ENCODE measurements at regions not wholly inside any gene's neighbourhood (a gene's known extent, or its start where the extent isn't known, plus 50 kb on each side); places are given as distances from the start of the nearest gene placed in this dataset.

DNA sequence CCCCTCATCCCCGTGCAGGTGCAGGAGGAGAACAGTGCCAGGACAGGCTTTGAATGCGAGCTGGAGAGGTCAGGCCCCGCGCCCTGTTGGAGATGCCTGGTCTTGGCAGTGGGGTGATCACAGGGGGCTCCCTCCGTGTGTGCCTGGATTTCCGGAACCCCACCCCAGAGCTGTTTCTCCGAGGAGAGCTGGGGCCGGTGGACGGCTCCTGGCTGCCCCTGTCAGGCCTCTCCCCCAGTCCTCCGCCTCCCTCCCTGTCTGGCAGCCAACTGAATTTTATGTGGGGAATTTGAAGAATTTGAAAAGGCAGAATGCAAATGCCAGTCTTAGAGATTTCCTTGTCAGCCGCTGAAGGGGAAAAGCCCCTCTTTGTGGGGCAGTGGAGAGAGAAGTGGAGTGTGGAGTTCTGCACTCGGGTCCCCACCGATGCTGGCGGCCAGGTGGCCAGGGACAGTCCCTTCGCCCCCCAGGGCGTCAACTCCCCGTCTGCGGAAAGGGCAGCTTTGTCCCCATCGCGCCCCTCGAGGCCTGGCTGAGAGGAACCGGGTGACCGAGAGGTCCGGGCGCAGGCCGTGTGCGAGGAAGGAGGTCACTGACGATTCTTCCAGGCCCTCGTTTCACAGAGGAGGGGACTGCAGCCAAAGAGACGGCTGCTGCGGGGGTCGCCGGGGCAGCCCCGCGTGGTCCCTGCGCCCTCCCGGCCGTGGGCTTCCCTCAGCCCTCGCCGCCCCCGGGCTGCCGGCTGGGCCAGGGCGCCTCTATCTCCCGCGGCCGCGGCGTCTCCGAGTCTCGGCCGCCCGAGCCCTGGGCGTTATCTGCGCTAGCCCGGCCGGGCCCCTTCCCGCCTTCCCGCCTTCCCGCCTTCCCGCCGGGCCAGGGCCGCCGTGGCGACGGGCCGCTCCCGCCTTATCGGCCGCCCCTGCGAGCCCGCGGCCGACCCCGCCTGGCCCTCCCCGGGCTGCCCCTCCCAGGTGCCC is 56.0 kb upstream of the LCTL start (continued):
- TF ChIP-seq RBM25 (IDR thresholded peaks at IDR 0.05; ENCODE audit: low read depth, low read length, severe bottlenecking) (no peak), ZBTB7A (IDR thresholded peaks at IDR 0.05; ENCODE audit: borderline replicate concordance, control insufficient read depth, low read depth, low read length) (peak; percentile 96; the same call in 1 of the 2 replicates), ZNF197 (CRISPR knock-in tag; IDR thresholded peaks at IDR 0.05; ENCODE audit: low read depth) (0 out of 2 replicates have a peak, but pooled peaks have one; percentile 2), ZNF184 (CRISPR knock-in tag; IDR thresholded peaks at IDR 0.05) (no peak), YY1 (IDR thresholded peaks at IDR 0.05; ENCODE audit: borderline replicate concordance in 1 of 3, control insufficient read depth in 1 of 3, extremely low read depth in 1 of 3, insufficient read depth in 3 of 3, insufficient read length in 1 of 3, insufficient replicate concordance in 2 of 3, low read depth in 1 of 3, low read length in 2 of 3) (peak in 1 of 3 experiments; percentile 29), ZNF639 (CRISPR knock-in tag; conservative IDR thresholded peaks at IDR 0.05 in 1 of 2, IDR thresholded peaks at IDR 0.05 in 1 of 2) (peak in 1 of 2 experiments; percentile 83; a peak in 1 of 4 replicates), DMBX1 (CRISPR knock-in tag; IDR thresholded peaks at IDR 0.05; ENCODE audit: borderline replicate concordance) (peak; percentile 88), CBFA2T3 (IDR thresholded peaks at IDR 0.05) (peak; percentile 44; the same call in 1 of the 2 replicates), KLF1 (tag; IDR thresholded peaks at IDR 0.05) (peak; percentile 74; the same call in 1 of the 2 replicates), POLR2G (IDR thresholded peaks at IDR 0.05; ENCODE audit: low read depth, low read length) (peak; percentile 75), ZNF584 (CRISPR knock-in tag; IDR thresholded peaks at IDR 0.05; ENCODE audit: low read depth) (peak; percentile 76; the same call in 1 of the 2 replicates), RBFOX2 (IDR thresholded peaks at IDR 0.05; ENCODE audit: low read depth, low read length) (peak; percentile 71), BRD4 (IDR thresholded peaks at IDR 0.05) (peak; percentile 74; the same call in 1 of the 2 replicates), E2F6 (IDR thresholded peaks at IDR 0.05; ENCODE audit: borderline replicate concordance in 1 of 2, extremely low read depth in 1 of 2, insufficient read depth in 1 of 2, insufficient read length in 1 of 2, low read depth in 1 of 2, low read length in 1 of 2, poor library complexity in 1 of 2, severe bottlenecking in 1 of 2) (peak; percentile 96 to 100), NR2C1 (IDR thresholded peaks at IDR 0.05) (no peak), NR2C1 (tag; IDR thresholded peaks at IDR 0.05) (peak; percentile 27; the same call in 1 of the 2 replicates), TAF1 (IDR thresholded peaks at IDR 0.05; ENCODE audit: control insufficient read depth, extremely low read depth, insufficient read depth, low read length, severe bottlenecking) (peak; percentile 25)
- TF ChIP-seq, protein P1, sequence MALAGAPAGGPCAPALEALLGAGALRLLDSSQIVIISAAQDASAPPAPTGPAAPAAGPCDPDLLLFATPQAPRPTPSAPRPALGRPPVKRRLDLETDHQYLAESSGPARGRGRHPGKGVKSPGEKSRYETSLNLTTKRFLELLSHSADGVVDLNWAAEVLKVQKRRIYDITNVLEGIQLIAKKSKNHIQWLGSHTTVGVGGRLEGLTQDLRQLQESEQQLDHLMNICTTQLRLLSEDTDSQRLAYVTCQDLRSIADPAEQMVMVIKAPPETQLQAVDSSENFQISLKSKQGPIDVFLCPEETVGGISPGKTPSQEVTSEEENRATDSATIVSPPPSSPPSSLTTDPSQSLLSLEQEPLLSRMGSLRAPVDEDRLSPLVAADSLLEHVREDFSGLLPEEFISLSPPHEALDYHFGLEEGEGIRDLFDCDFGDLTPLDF (CRISPR knock-in tag; IDR thresholded peaks at IDR 0.05) = 0 out of 2 replicates have a peak, but pooled peaks have one; percentile 48
- TF ChIP-seq, protein P2, sequence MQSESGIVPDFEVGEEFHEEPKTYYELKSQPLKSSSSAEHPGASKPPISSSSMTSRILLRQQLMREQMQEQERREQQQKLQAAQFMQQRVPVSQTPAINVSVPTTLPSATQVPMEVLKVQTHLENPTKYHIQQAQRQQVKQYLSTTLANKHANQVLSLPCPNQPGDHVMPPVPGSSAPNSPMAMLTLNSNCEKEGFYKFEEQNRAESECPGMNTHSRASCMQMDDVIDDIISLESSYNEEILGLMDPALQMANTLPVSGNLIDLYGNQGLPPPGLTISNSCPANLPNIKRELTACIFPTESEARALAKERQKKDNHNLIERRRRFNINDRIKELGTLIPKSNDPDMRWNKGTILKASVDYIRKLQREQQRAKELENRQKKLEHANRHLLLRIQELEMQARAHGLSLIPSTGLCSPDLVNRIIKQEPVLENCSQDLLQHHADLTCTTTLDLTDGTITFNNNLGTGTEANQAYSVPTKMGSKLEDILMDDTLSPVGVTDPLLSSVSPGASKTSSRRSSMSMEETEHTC (IDR thresholded peaks at IDR 0.05) = 0 out of 2 replicates have a peak, but pooled peaks have one; percentile 13

Measured in K562 (cell line).